NCI-H226 (cell line): ENCODE measurements at regions not wholly inside any gene's neighbourhood (a gene's known extent, or its start where the extent isn't known, plus 50 kb on each side); places are given as distances from the start of the nearest gene placed in this dataset.
"Not testable (repeated sequence)": the region's sequence is repeated elsewhere in the genome, so short reads cannot be mapped to it uniquely, and the experiment has no call there.

ENCODE experiments used
- DNase-seq: peaks from one replicate; pipeline ENCODE4 v3.0.0-alpha.2; 2015

- no peak for DNase-seq
Observed at GRCh38 chr6:63487103-63487813, 85.0 kb upstream of the LOC128125822 start.

GRCh38 chr6:63491119-63491518 lies 81.2 kb upstream of the LOC128125822 start:
- no peak for DNase-seq

- DNase-seq, result no peak
Observed at GRCh38 chr6:63492476-63492875, 79.8 kb upstream of the LOC128125822 start.

GRCh38 chr6:63493557-63493956 lies 78.7 kb upstream of the LOC128125822 start:
- DNase-seq, result no peak

GRCh38 chr6:63496361-63496804 lies 75.9 kb upstream of the LOC128125822 start:
- DNase-seq, result peak; percentile 15

- no peak for DNase-seq
Observed at GRCh38 chr6:63502156-63502555, 70.1 kb upstream of the LOC128125822 start.

GRCh38 chr6:63503199-63503598 lies 69.1 kb upstream of the LOC128125822 start:
- DNase-seq, result no peak

- DNase-seq, result no peak
Observed at GRCh38 chr6:63504777-63505384, 67.4 kb upstream of the LOC128125822 start.

GRCh38 chr6:63507096-63507495 lies 65.2 kb upstream of the LOC128125822 start:
- no peak for DNase-seq

- peak; percentile 48 for DNase-seq
Observed at GRCh38 chr6:63509652-63510352, 62.5 kb upstream of the LOC128125822 start.

GRCh38 chr6:63510353-63510686 lies 62.0 kb upstream of the LOC128125822 start:
- no peak for DNase-seq

GRCh38 chr6:63510849-63511248 lies 61.4 kb upstream of the LOC128125822 start:
- DNase-seq, result no peak

GRCh38 chr6:63514488-63515173 lies 57.6 kb upstream of the LOC128125822 start:
- no peak for DNase-seq

- DNase-seq, result not testable (repeated sequence)
Observed at GRCh38 chr6:63515227-63515626, 57.1 kb upstream of the LOC128125822 start.

GRCh38 chr6:63516186-63516944 lies 55.9 kb upstream of the LOC128125822 start:
- DNase-seq, result no peak

- no peak for DNase-seq
Observed at GRCh38 chr6:63517221-63517620, 55.1 kb upstream of the LOC128125822 start.

GRCh38 chr6:63521475-63522210 lies 50.6 kb upstream of the LOC128125822 start:
- DNase-seq, result no peak
